K562 (cell line): ENCODE measurements at regions not wholly inside any gene's neighbourhood (a gene's known extent, or its start where the extent isn't known, plus 50 kb on each side); places are given as distances from the start of the nearest gene placed in this dataset.

Experiments used
- BRF1 ChIP-seq: IDR thresholded peaks from 3 replicates; pipeline ENCODE4 v1.6.1; 2011; ENCODE audit warnings: borderline replicate concordance, mild to moderate bottlenecking; ENCODE audit not compliant: insufficient read length; ENCODE audit errors: extremely low read depth
- HIVEP1 ChIP-seq: fragments of 250-450 bp; sonication (Bioruptor Pico); IDR thresholded peaks from 2 replicates; pipeline ENCODE4 v1.4.0; 2020; ENCODE audit warnings: mild to moderate bottlenecking
- ILK ChIP-seq: fragments of 450-650 bp; IDR thresholded peaks from 2 replicates; pipeline ENCODE4 v1.6.1; 2016; ENCODE audit warnings: missing genetic modification characterization, low read depth, mild to moderate bottlenecking, missing compliant biosample characterization, moderate library complexity, borderline replicate concordance
- NFXL1 ChIP-seq: fragments of 450-650 bp; formaldehyde crosslinking; IDR thresholded peaks from 2 replicates; pipeline ENCODE4 v1.4.0; 2021; ENCODE audit warnings: mild to moderate bottlenecking
- POLR2B ChIP-seq: fragments of 450-650 bp; IDR thresholded peaks from 2 replicates; pipeline ENCODE4 v1.6.1; 2018; ENCODE audit warnings: low read depth; ENCODE audit not compliant: partially characterized antibody
- POLR2H ChIP-seq: IDR thresholded peaks from 2 replicates; pipeline ENCODE4 v1.6.1; 2016; ENCODE audit warnings: missing genetic modification characterization, low read depth, mild to moderate bottlenecking, control low read depth, missing compliant biosample characterization, moderate library complexity
- RAD51 ChIP-seq: fragments of 450-650 bp; IDR thresholded peaks from 2 replicates; pipeline ENCODE4 v1.7.1; 2016; ENCODE audit warnings: low read depth, mild to moderate bottlenecking, borderline replicate concordance
- SRSF1 ChIP-seq: fragments of 200-400 bp; formaldehyde crosslinking; IDR thresholded peaks from 2 replicates; pipeline ENCODE4 v1.6.1; 2017; ENCODE audit warnings: mild to moderate bottlenecking, low read depth, low read length, moderate library complexity
- TAF1 ChIP-seq: IDR thresholded peaks from 2 replicates; pipeline ENCODE4 v1.6.1; 2011; ENCODE audit warnings: mild to moderate bottlenecking, low read length, moderate library complexity; ENCODE audit not compliant: insufficient read depth, control insufficient read depth, severe bottlenecking; ENCODE audit errors: extremely low read depth
- TCFL5 ChIP-seq: fragments of 250-450 bp; sonication (Bioruptor Pico); conservative IDR thresholded peaks from 2 replicates; pipeline ENCODE4 v1.6.1; 2021; ENCODE audit warnings: mild to moderate bottlenecking, moderate library complexity, matching md5 sums
- ZFP36 ChIP-seq: fragments of 150-350 bp; IDR thresholded peaks from 2 replicates; pipeline ENCODE4 v1.6.1; 2018; ENCODE audit warnings: low read length, low read depth; ENCODE audit not compliant: partially characterized antibody
- ZNF445 ChIP-seq: fragments of 250-450 bp; sonication (Bioruptor Pico); IDR thresholded peaks from 2 replicates; pipeline ENCODE4 v1.4.0; 2020; ENCODE audit warnings: low read depth, mild to moderate bottlenecking, moderate library complexity
- ZNF764 ChIP-seq: fragments of 250-450 bp; sonication (Bioruptor Pico); IDR thresholded peaks from 2 replicates; pipeline ENCODE4 v1.4.0; 2020; ENCODE audit warnings: low read depth, mild to moderate bottlenecking, moderate library complexity
- ZSCAN29 ChIP-seq: fragments of 450-650 bp; IDR thresholded peaks from 2 replicates; pipeline ENCODE4 v1.6.1; 2017
- ZZZ3 ChIP-seq: fragments of 450-650 bp; IDR thresholded peaks from 2 replicates; pipeline ENCODE4 v1.6.1; 2016; ENCODE audit warnings: antibody characterized with exemption, mild to moderate bottlenecking, moderate library complexity
- TF ChIP-seq, protein P1 (sequence below): fragments of 200-400 bp; formaldehyde crosslinking; IDR thresholded peaks from 2 replicates; pipeline ENCODE4 v1.6.1; 2017; ENCODE audit warnings: mild to moderate bottlenecking, low read depth, low read length, moderate library complexity
- TF ChIP-seq, protein P2 (sequence below): fragments of 250-450 bp; sonication (Bioruptor Pico); IDR thresholded peaks from 2 replicates; pipeline ENCODE4 v1.9.0; 2021; ENCODE audit warnings: mild to moderate bottlenecking, inconsistent platforms
- TF ChIP-seq, protein P3 (sequence below): sonication (generic); formaldehyde crosslinking; IDR thresholded peaks from 2 replicates; pipeline ENCODE4 v1.4.0; 2020; ENCODE audit warnings: mild to moderate bottlenecking, missing genetic modification reagents

DNA sequence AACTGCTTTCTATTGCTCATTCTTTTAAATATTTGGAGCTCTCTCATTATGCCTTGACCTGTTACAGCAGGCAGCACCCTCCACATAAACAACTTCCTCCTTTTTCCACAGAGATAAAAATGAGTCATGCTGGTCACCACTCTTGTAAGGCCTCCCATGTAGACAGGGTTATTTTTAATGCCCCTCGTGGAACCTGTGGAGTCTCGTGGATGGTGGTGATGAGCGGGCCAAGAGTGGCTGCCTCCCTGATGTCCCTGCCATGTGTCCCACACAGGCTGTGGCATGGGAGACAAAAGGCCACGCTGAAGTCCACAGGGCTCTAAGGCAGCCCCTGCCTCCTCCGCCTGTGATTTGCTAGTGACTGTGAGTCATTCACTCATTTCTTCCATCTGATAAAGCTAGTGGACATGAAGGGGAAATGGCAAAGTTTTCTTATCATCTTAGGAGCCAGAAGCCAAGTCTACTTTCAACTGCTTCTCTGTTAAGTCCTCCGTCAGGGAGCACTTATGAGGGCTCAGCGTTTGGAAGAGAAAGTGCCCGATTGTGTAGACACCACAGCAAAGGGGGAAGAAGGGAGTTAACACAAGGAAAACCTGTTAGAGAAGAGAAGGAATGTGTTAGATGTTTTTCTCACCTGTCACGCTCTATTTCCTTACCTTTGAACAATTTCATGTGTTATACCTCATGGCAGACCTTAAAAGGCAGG, 121.6 kb upstream of the FAT1 start (continued):
- TF ChIP-seq, protein P1, sequence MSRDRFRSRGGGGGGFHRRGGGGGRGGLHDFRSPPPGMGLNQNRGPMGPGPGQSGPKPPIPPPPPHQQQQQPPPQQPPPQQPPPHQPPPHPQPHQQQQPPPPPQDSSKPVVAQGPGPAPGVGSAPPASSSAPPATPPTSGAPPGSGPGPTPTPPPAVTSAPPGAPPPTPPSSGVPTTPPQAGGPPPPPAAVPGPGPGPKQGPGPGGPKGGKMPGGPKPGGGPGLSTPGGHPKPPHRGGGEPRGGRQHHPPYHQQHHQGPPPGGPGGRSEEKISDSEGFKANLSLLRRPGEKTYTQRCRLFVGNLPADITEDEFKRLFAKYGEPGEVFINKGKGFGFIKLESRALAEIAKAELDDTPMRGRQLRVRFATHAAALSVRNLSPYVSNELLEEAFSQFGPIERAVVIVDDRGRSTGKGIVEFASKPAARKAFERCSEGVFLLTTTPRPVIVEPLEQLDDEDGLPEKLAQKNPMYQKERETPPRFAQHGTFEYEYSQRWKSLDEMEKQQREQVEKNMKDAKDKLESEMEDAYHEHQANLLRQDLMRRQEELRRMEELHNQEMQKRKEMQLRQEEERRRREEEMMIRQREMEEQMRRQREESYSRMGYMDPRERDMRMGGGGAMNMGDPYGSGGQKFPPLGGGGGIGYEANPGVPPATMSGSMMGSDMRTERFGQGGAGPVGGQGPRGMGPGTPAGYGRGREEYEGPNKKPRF = no peak
- TF ChIP-seq ZSCAN29 (peak; percentile 89), POLR2H (tag) (peak; percentile 82), SRSF1 (no peak), POLR2B (peak; percentile 65), ZNF764 (CRISPR knock-in tag) (no peak), ZNF445 (CRISPR knock-in tag) (no peak), TAF1 (peak; percentile 59), ZFP36 (no peak), ZZZ3 (no peak), ILK (tag) (no peak), HIVEP1 (no peak), BRF1 (no peak), RAD51 (no peak), TCFL5 (CRISPR knock-in tag) (no peak), NFXL1 (no peak)
- TF ChIP-seq, protein P2, sequence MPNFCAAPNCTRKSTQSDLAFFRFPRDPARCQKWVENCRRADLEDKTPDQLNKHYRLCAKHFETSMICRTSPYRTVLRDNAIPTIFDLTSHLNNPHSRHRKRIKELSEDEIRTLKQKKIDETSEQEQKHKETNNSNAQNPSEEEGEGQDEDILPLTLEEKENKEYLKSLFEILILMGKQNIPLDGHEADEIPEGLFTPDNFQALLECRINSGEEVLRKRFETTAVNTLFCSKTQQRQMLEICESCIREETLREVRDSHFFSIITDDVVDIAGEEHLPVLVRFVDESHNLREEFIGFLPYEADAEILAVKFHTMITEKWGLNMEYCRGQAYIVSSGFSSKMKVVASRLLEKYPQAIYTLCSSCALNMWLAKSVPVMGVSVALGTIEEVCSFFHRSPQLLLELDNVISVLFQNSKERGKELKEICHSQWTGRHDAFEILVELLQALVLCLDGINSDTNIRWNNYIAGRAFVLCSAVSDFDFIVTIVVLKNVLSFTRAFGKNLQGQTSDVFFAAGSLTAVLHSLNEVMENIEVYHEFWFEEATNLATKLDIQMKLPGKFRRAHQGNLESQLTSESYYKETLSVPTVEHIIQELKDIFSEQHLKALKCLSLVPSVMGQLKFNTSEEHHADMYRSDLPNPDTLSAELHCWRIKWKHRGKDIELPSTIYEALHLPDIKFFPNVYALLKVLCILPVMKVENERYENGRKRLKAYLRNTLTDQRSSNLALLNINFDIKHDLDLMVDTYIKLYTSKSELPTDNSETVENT = no peak
- TF ChIP-seq, protein P3, sequence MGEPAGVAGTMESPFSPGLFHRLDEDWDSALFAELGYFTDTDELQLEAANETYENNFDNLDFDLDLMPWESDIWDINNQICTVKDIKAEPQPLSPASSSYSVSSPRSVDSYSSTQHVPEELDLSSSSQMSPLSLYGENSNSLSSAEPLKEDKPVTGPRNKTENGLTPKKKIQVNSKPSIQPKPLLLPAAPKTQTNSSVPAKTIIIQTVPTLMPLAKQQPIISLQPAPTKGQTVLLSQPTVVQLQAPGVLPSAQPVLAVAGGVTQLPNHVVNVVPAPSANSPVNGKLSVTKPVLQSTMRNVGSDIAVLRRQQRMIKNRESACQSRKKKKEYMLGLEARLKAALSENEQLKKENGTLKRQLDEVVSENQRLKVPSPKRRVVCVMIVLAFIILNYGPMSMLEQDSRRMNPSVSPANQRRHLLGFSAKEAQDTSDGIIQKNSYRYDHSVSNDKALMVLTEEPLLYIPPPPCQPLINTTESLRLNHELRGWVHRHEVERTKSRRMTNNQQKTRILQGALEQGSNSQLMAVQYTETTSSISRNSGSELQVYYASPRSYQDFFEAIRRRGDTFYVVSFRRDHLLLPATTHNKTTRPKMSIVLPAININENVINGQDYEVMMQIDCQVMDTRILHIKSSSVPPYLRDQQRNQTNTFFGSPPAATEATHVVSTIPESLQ (CRISPR knock-in tag) = no peak
